HepG2 (cell line): ENCODE measurements at regions not wholly inside any gene's neighbourhood (a gene's known extent, or its start where the extent isn't known, plus 50 kb on each side); places are given as distances from the start of the nearest gene placed in this dataset.

Experiments
- CBX2 ChIP-seq, 2 experiments: fragments of 200-600 bp in 1 of 2; sonication (generic); formaldehyde crosslinking in 1 of 2; IDR thresholded peaks; 2 replicates each; pipeline versions ENCODE4 v1.7.0 to v1.8.1; 2018 to 2022; ENCODE audit warnings: low read depth in 2 of 2, low read length in 1 of 2, mild to moderate bottlenecking in 1 of 2, missing genetic modification reagents in 1 of 2
- GPN1 ChIP-seq: sonication (generic); formaldehyde crosslinking; IDR thresholded peaks from 2 replicates; pipeline ENCODE4 v1.5.1; 2020; ENCODE audit warnings: missing genetic modification reagents, borderline replicate concordance
- HOXA7 ChIP-seq: sonication (generic); formaldehyde crosslinking; IDR thresholded peaks from 2 replicates; pipeline ENCODE4 v1.8.1; 2022; ENCODE audit warnings: mild to moderate bottlenecking, missing genetic modification reagents, moderate library complexity
- MED1 ChIP-seq: sonication (generic); formaldehyde crosslinking; IDR thresholded peaks from 2 replicates; pipeline ENCODE4 v1.4.0; 2020; ENCODE audit warnings: missing genetic modification reagents
- NFATC3 ChIP-seq: sonication (generic); formaldehyde crosslinking; IDR thresholded peaks from 2 replicates; pipeline ENCODE4 v1.5.1; 2020; ENCODE audit warnings: mild to moderate bottlenecking, missing genetic modification reagents
- POLR2AphosphoS5 ChIP-seq: IDR thresholded peaks from 2 replicates; pipeline ENCODE4 v1.6.1; 2012; ENCODE audit warnings: low read depth, low read length
- ZNF335 ChIP-seq: sonication (generic); formaldehyde crosslinking; IDR thresholded peaks from 2 replicates; pipeline ENCODE4 v1.4.0; 2020; ENCODE audit warnings: missing genetic modification reagents
- ZNF564 ChIP-seq: sonication (generic); formaldehyde crosslinking; IDR thresholded peaks from 2 replicates; pipeline ENCODE4 v1.8.1; 2023; ENCODE audit warnings: mild to moderate bottlenecking, missing genetic modification reagents
- TF ChIP-seq, protein P1 (sequence below): sonication (generic); formaldehyde crosslinking; conservative IDR thresholded peaks from 2 replicates; pipeline ENCODE4 v1.4.0; 2020; ENCODE audit warnings: missing genetic modification reagents
- TF ChIP-seq, protein P2 (sequence below): sonication (generic); formaldehyde crosslinking; IDR thresholded peaks from 2 replicates; pipeline ENCODE4 v1.4.0; 2020; ENCODE audit warnings: mild to moderate bottlenecking, missing genetic modification reagents

DNA sequence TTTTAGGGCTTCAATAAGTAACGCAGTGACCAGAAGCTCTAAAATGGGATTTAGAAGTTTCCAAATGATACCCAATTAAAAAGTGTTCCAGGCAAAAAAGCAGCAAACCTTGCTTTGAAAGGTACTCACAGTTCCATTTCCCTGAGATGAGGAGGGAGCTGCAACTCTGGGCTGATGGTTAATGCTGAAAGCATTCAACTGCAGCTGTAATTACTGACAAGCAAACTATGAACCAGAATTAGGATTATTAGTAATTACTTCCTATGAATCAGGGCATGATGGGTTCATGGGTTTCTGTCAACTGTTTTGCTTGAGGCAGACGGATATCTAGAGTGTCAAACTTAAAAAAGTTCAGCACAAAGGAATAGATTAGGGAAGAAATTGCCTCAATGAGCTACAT, 357.4 kb downstream of the STIM2 start:
- no peak for TF ChIP-seq ZNF335 (CRISPR knock-in tag)
- TF ChIP-seq NFATC3 (CRISPR knock-in tag): no peak
- no peak for TF ChIP-seq ZNF564 (CRISPR knock-in tag)
- no peak for TF ChIP-seq HOXA7 (CRISPR knock-in tag)
- TF ChIP-seq CBX2 (IDR thresholded peaks at IDR 0.05; ENCODE audit: low read depth, low read length): no peak
- no peak for TF ChIP-seq CBX2 (CRISPR knock-in tag; IDR thresholded peaks at IDR 0.05; ENCODE audit: low read depth)
- TF ChIP-seq POLR2AphosphoS5: no peak
- TF ChIP-seq MED1 (CRISPR knock-in tag): no peak
- TF ChIP-seq, protein P1, sequence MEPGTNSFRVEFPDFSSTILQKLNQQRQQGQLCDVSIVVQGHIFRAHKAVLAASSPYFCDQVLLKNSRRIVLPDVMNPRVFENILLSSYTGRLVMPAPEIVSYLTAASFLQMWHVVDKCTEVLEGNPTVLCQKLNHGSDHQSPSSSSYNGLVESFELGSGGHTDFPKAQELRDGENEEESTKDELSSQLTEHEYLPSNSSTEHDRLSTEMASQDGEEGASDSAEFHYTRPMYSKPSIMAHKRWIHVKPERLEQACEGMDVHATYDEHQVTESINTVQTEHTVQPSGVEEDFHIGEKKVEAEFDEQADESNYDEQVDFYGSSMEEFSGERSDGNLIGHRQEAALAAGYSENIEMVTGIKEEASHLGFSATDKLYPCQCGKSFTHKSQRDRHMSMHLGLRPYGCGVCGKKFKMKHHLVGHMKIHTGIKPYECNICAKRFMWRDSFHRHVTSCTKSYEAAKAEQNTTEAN (CRISPR knock-in tag): no peak
- TF ChIP-seq, protein P2, sequence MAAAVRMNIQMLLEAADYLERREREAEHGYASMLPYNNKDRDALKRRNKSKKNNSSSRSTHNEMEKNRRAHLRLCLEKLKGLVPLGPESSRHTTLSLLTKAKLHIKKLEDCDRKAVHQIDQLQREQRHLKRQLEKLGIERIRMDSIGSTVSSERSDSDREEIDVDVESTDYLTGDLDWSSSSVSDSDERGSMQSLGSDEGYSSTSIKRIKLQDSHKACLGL: no peak
- TF ChIP-seq GPN1 (CRISPR knock-in tag): no peak
